ENCODE measurements at regions not wholly inside any gene's neighbourhood (a gene's known extent, or its start where the extent isn't known, plus 50 kb on each side); places are given as distances from the start of the nearest gene placed in this dataset.

DNA sequence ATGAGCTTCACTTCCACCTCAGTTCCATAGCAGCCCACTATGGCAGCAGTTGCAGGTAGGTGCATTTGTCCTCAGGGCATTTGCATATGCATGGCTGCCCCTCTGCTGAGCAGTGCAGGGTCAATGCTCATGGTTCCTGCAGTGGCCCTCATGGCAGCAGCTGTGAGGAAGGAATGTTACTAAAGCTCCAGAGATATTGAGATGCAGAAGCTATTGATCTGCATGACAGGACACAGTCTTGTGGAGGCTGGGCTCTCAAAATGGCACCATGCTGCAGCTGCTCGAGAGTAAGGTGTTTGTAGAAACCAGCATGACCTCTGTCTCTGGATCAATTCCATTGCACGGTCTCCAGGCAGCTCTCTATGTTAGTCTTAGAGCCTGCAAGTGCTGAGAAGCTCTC lies 179.2 kb upstream of the PCDH18 start:
- TF ChIP-seq, protein P1, sequence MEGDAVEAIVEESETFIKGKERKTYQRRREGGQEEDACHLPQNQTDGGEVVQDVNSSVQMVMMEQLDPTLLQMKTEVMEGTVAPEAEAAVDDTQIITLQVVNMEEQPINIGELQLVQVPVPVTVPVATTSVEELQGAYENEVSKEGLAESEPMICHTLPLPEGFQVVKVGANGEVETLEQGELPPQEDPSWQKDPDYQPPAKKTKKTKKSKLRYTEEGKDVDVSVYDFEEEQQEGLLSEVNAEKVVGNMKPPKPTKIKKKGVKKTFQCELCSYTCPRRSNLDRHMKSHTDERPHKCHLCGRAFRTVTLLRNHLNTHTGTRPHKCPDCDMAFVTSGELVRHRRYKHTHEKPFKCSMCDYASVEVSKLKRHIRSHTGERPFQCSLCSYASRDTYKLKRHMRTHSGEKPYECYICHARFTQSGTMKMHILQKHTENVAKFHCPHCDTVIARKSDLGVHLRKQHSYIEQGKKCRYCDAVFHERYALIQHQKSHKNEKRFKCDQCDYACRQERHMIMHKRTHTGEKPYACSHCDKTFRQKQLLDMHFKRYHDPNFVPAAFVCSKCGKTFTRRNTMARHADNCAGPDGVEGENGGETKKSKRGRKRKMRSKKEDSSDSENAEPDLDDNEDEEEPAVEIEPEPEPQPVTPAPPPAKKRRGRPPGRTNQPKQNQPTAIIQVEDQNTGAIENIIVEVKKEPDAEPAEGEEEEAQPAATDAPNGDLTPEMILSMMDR (IDR thresholded peaks at IDR 0.05; ENCODE audit: poor library complexity, severe bottlenecking): no peak
- no peak for TF ChIP-seq MXI1 (conservative IDR thresholded peaks at IDR 0.05; ENCODE audit: poor library complexity, severe bottlenecking)
- no peak for TF ChIP-seq EP300 (conservative IDR thresholded peaks at IDR 0.05; ENCODE audit: poor library complexity, severe bottlenecking)
- no peak for TF ChIP-seq POLR2AphosphoS5 (IDR thresholded peaks at IDR 0.05)
- no peak for TF ChIP-seq TAF1 (IDR thresholded peaks at IDR 0.05; ENCODE audit: low read depth)
